Mesothelial cell of epicardium (in vitro differentiated cells): ENCODE measurements at regions not wholly inside any gene's neighbourhood (a gene's known extent, or its start where the extent isn't known, plus 50 kb on each side); places are given as distances from the start of the nearest gene placed in this dataset.
"Not testable (repeated sequence)": the region's sequence is repeated elsewhere in the genome, so short reads cannot be mapped to it uniquely, and the experiment has no call there.

Experiments used
- DNase-seq, 2 experiments: peaks; one replicate each; pipeline ENCODE4 v3.0.0; 2021; ENCODE audit warnings: low spot score in 2 of 2; ENCODE audit not compliant: unreplicated experiment in 2 of 2
- H3K27ac Mint-ChIP-seq: 2 replicates; pipeline ENCODE4 v1.8.0; 2021; ENCODE audit warnings: mixed read lengths
- H3K27me3 Mint-ChIP-seq: 2 replicates; pipeline ENCODE4 v1.8.0; 2021; ENCODE audit warnings: low read depth, mixed read lengths
- H3K36me3 Mint-ChIP-seq: 2 replicates; pipeline ENCODE4 v1.8.0; 2021; ENCODE audit warnings: mixed read lengths
- H3K4me1 Mint-ChIP-seq: 2 replicates; pipeline ENCODE4 v1.8.0; 2021; ENCODE audit warnings: mixed read lengths
- H3K4me3 Mint-ChIP-seq: 2 replicates; pipeline ENCODE4 v1.8.0; 2021; ENCODE audit warnings: mild to moderate bottlenecking, moderate library complexity, mixed read lengths
- H3K9me3 Mint-ChIP-seq: 2 replicates; pipeline ENCODE4 v1.8.0; 2021; ENCODE audit warnings: mixed read lengths
- TF ChIP-seq, protein P1 (sequence below): fragments of 200-600 bp; sonication (generic); IDR thresholded peaks from one replicate; pipeline ENCODE4 v1.5.0; 2021; ENCODE audit warnings: antibody characterized with exemption; ENCODE audit not compliant: unreplicated experiment

DNA sequence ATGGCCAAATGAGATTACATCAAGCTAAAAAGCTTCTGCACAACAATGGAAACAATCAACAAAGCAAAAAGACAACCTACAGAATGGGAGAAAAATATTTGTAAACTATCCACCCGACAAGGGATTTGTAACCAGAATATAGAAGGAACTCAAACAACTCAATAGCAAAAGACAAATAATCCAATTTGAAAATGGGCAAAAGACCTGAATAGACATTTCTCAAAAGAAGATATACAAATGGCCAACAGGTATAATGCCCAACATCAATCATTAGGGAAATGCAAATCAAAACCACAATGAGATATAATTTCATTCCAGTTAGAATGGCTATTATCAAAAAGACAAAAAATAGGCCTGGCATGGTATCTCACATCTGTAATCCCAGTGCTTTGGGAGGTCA is 140.0 kb downstream of the GLUL start:
- Mint-ChIP-seq H3K36me3 (no peaks in the 10 kb centered on the region), H3K9me3 (peaks cover 5% of the 10 kb centered on the region), H3K4me1 (no peaks in the 10 kb centered on the region), H3K4me3 (no peak overlapping the region), H3K27ac (no peak overlapping the region), H3K27me3 (no peaks in the 10 kb centered on the region)
- no peak for DNase-seq
- TF ChIP-seq, protein P1, sequence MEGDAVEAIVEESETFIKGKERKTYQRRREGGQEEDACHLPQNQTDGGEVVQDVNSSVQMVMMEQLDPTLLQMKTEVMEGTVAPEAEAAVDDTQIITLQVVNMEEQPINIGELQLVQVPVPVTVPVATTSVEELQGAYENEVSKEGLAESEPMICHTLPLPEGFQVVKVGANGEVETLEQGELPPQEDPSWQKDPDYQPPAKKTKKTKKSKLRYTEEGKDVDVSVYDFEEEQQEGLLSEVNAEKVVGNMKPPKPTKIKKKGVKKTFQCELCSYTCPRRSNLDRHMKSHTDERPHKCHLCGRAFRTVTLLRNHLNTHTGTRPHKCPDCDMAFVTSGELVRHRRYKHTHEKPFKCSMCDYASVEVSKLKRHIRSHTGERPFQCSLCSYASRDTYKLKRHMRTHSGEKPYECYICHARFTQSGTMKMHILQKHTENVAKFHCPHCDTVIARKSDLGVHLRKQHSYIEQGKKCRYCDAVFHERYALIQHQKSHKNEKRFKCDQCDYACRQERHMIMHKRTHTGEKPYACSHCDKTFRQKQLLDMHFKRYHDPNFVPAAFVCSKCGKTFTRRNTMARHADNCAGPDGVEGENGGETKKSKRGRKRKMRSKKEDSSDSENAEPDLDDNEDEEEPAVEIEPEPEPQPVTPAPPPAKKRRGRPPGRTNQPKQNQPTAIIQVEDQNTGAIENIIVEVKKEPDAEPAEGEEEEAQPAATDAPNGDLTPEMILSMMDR: no peak

DNA sequence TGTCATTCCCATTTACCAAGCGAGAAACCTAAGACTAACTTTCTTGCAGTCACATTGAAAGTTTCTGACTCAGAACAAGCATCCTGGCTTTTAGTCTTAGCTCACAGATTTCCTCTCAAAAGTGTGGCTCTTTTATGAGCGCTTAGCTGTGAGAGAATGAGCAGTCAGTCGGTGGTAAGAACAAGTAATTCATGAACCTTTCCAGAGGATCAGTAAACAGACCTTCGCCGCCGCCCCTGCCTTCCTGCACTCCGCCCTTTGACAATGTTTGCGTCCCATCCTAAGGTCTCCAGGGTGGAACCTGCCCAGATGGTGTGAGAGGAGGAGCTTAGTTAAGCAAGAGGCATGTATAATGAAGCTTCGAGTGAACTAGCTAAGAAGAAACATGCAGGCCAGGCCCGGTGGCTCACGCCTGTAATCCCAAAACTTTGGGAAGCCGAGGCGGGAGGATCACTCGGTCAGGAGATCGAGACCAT is 142.4 kb downstream of the GLUL start:
- no peaks in the 10 kb centered on the region for H3K27me3 Mint-ChIP-seq
- TF ChIP-seq, protein P1: no peak
- H3K27ac Mint-ChIP-seq: no peak overlapping the region
- no peaks in the 10 kb centered on the region for H3K4me1 Mint-ChIP-seq
- H3K9me3 Mint-ChIP-seq: peaks cover 5% of the 10 kb centered on the region
- no peaks in the 10 kb centered on the region for H3K36me3 Mint-ChIP-seq
- H3K4me3 Mint-ChIP-seq: no peak overlapping the region
- no peak for DNase-seq

DNA sequence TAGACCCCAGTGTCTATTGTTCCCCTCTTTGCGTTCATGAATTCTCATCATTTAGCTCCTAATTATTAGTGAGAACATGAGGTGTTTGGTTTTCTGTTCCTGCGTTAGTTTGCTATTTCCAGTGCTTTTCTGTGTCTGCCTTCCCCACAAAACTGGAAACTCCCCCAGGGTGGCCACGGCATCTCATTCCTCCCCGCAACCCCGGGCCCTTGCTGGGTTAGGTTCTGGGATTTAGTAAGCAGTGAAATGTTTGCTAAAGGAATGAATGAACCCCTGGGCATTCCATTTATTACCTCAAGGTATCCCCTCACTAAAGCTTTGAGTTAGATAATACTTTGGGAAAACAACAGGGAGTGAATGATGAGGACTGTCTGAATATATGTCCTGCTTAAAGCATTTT is 142.9 kb downstream of the GLUL start:
- Mint-ChIP-seq H3K36me3 (no peaks in the 10 kb centered on the region), H3K4me3 (no peak overlapping the region), H3K9me3 (peaks cover 5% of the 10 kb centered on the region), H3K27me3 (no peaks in the 10 kb centered on the region), H3K4me1 (no peaks in the 10 kb centered on the region), H3K27ac (no peak overlapping the region)
- TF ChIP-seq, protein P1: no peak
- no peak for DNase-seq

GRCh38 chr1:182247813-182248212 is 143.8 kb downstream of the GLUL start:
- not testable (repeated sequence) for H3K27ac Mint-ChIP-seq

GRCh38 chr1:182246783-182247182 is 144.8 kb downstream of the GLUL start:
- Mint-ChIP-seq H3K27me3 (peaks cover 6% of the 10 kb centered on the region), H3K9me3 (no peaks in the 10 kb centered on the region), H3K4me3 (no peak overlapping the region), H3K4me1 (no peaks in the 10 kb centered on the region), H3K27ac (no peak overlapping the region), H3K36me3 (no peaks in the 10 kb centered on the region)
- TF ChIP-seq, protein P1: no peak
- no peak for DNase-seq

More at GRCh38 chr1:182247813-182248212, 143.8 kb downstream of the GLUL start:
- H3K9me3 Mint-ChIP-seq, H3K27me3 Mint-ChIP-seq, DNase-seq, H3K4me3 Mint-ChIP-seq, H3K4me1 Mint-ChIP-seq, H3K36me3 Mint-ChIP-seq: not testable (repeated sequence)

- Mint-ChIP-seq H3K36me3 (no peaks in the 10 kb centered on the region), H3K9me3 (no peaks in the 10 kb centered on the region), H3K27ac (no peak overlapping the region), H3K4me1 (no peaks in the 10 kb centered on the region), H3K4me3 (no peak overlapping the region), H3K27me3 (peaks cover 16% of the 10 kb centered on the region)
- no peak for DNase-seq
- TF ChIP-seq, protein P1: no peak
These were observed 146.6 kb downstream of the GLUL start for GRCh38 chr1:182245040-182245439.
